ENCODE measurements at regions not wholly inside any gene's neighbourhood (a gene's known extent, or its start where the extent isn't known, plus 50 kb on each side); places are given as distances from the start of the nearest gene placed in this dataset.

DNA sequence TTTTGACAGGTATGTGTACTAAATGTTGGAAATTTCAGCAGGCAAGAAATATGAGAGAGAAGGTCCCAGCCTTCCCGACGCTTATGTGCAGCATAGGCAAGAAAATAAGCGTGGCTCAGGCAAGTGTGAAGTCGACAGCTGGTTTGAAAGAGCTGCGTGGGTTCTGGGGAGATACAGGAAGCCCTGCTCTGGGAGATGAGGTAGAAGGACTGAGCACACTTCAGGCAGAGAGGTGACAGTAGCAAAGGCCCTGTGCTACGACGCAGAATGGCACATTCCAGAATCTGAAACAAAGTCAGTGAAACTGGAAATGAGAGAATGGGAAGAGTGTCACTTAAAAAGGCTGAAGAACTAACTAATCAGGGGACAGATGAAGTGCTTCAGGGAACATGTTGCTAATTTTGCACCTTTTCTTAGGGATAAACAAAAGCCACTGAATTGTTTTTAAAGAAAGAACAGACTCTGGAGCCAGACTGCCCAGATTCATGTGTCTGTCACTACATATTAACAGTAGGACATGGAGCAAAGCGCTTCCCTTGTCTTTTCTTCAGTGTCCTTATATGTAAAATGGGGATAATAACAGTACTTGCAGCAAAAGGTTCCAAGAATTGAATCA, 160.1 kb downstream of the SPRY2 start:
- no peaks in the 10 kb centered on the region for H4K20me1 ChIP-seq (replicated peaks; ENCODE audit: insufficient read depth)
- peaks cover 29% of the 10 kb centered on the region for H3K36me3 Mint-ChIP-seq (ENCODE audit: low read depth)
- no peaks in the 10 kb centered on the region; the same call in 1 of the 2 replicates for H3F3A ChIP-seq (replicated peaks; ENCODE audit: low read depth)
- H3K4me3 Mint-ChIP-seq = no peak overlapping the region
- H3K9me2 ChIP-seq (ENCODE audit: insufficient read depth) = no peaks in the 10 kb centered on the region
- no peak overlapping the region for H3K27ac ChIP-seq (ENCODE audit: low read depth)
- H3K4me3 ChIP-seq = no peak overlapping the region
- no peaks in the 10 kb centered on the region for H3K36me3 ChIP-seq (ENCODE audit: insufficient read depth)
- H3K79me2 ChIP-seq (replicated peaks; ENCODE audit: insufficient read depth) = no peaks in the 10 kb centered on the region
- peaks cover 16% of the 10 kb centered on the region for H3K4me1 ChIP-seq (ENCODE audit: insufficient read depth)
- TF ChIP-seq, protein P1, sequence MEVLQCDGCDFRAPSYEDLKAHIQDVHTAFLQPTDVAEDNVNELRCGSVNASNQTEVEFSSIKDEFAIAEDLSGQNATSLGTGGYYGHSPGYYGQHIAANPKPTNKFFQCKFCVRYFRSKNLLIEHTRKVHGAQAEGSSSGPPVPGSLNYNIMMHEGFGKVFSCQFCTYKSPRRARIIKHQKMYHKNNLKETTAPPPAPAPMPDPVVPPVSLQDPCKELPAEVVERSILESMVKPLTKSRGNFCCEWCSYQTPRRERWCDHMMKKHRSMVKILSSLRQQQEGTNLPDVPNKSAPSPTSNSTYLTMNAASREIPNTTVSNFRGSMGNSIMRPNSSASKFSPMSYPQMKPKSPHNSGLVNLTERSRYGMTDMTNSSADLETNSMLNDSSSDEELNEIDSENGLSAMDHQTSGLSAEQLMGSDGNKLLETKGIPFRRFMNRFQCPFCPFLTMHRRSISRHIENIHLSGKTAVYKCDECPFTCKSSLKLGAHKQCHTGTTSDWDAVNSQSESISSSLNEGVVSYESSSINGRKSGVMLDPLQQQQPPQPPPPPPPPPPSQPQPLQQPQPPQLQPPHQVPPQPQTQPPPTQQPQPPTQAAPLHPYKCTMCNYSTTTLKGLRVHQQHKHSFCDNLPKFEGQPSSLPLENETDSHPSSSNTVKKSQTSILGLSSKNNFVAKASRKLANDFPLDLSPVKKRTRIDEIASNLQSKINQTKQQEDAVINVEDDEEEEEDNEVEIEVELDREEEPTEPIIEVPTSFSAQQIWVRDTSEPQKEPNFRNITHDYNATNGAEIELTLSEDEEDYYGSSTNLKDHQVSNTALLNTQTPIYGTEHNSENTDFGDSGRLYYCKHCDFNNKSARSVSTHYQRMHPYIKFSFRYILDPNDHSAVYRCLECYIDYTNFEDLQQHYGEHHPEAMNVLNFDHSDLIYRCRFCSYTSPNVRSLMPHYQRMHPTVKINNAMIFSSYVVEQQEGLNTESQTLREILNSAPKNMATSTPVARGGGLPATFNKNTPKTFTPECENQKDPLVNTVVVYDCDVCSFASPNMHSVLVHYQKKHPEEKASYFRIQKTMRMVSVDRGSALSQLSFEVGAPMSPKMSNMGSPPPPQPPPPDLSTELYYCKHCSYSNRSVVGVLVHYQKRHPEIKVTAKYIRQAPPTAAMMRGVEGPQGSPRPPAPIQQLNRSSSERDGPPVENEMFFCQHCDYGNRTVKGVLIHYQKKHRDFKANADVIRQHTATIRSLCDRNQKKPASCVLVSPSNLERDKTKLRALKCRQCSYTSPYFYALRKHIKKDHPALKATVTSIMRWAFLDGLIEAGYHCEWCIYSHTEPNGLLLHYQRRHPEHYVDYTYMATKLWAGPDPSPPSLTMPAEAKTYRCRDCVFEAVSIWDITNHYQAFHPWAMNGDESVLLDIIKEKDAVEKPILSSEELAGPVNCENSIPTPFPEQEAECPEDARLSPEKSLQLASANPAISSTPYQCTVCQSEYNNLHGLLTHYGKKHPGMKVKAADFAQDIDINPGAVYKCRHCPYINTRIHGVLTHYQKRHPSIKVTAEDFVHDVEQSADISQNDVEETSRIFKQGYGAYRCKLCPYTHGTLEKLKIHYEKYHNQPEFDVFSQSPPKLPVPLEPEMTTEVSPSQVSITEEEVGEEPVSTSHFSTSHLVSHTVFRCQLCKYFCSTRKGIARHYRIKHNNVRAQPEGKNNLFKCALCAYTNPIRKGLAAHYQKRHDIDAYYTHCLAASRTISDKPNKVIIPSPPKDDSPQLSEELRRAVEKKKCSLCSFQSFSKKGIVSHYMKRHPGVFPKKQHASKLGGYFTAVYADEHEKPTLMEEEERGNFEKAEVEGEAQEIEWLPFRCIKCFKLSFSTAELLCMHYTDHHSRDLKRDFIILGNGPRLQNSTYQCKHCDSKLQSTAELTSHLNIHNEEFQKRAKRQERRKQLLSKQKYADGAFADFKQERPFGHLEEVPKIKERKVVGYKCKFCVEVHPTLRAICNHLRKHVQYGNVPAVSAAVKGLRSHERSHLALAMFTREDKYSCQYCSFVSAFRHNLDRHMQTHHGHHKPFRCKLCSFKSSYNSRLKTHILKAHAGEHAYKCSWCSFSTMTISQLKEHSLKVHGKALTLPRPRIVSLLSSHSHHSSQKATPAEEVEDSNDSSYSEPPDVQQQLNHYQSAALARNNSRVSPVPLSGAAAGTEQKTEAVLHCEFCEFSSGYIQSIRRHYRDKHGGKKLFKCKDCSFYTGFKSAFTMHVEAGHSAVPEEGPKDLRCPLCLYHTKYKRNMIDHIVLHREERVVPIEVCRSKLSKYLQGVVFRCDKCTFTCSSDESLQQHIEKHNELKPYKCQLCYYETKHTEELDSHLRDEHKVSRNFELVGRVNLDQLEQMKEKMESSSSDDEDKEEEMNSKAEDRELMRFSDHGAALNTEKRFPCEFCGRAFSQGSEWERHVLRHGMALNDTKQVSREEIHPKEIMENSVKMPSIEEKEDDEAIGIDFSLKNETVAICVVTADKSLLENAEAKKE (CRISPR knock-in tag; IDR thresholded peaks at IDR 0.05) = no peak
- TF ChIP-seq, protein P2, sequence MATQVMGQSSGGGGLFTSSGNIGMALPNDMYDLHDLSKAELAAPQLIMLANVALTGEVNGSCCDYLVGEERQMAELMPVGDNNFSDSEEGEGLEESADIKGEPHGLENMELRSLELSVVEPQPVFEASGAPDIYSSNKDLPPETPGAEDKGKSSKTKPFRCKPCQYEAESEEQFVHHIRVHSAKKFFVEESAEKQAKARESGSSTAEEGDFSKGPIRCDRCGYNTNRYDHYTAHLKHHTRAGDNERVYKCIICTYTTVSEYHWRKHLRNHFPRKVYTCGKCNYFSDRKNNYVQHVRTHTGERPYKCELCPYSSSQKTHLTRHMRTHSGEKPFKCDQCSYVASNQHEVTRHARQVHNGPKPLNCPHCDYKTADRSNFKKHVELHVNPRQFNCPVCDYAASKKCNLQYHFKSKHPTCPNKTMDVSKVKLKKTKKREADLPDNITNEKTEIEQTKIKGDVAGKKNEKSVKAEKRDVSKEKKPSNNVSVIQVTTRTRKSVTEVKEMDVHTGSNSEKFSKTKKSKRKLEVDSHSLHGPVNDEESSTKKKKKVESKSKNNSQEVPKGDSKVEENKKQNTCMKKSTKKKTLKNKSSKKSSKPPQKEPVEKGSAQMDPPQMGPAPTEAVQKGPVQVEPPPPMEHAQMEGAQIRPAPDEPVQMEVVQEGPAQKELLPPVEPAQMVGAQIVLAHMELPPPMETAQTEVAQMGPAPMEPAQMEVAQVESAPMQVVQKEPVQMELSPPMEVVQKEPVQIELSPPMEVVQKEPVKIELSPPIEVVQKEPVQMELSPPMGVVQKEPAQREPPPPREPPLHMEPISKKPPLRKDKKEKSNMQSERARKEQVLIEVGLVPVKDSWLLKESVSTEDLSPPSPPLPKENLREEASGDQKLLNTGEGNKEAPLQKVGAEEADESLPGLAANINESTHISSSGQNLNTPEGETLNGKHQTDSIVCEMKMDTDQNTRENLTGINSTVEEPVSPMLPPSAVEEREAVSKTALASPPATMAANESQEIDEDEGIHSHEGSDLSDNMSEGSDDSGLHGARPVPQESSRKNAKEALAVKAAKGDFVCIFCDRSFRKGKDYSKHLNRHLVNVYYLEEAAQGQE (IDR thresholded peaks at IDR 0.05; ENCODE audit: unreplicated experiment) = no peak
- H3K9me3 Mint-ChIP-seq = peaks cover 4% of the 10 kb centered on the region; the same call in 2 of the 3 replicates
- no peak overlapping the region for H2AFZ ChIP-seq
- ATAC-seq (no peak), DNase-seq (ENCODE audit: low spot score) (no peak)
- H3K4me2 ChIP-seq = no peak overlapping the region
- no peaks in the 10 kb centered on the region for H3K27me3 ChIP-seq (ENCODE audit: insufficient read depth)
- H3K27me3 Mint-ChIP-seq (ENCODE audit: insufficient read depth, low read depth, poor library complexity) = peaks cover 2% of the 10 kb centered on the region
- H3K27ac Mint-ChIP-seq = no peak overlapping the region
- H3K4me1 Mint-ChIP-seq = peaks cover 25% of the 10 kb centered on the region

Measured in GM23338 (cell line).